Stimulated activated CD4-positive, alpha-beta T cell treated with anti-CD3 and anti-CD28 coated beads, Interleukin-12 subunit alpha, Interleukin-12 subunit beta, amount 100 ng/mL, for 48 hours (primary cell): ENCODE measurements at regions not wholly inside any gene's neighbourhood (a gene's known extent, or its start where the extent isn't known, plus 50 kb on each side); places are given as distances from the start of the nearest gene placed in this dataset.
"Not testable (repeated sequence)": the region's sequence is repeated elsewhere in the genome, so short reads cannot be mapped to it uniquely, and the experiment has no call there.

Experiments used
- DNase-seq, 3 donors: peaks; one replicate each; pipeline ENCODE4 v3.0.0-alpha.2; 2020; ENCODE audit warnings: low read depth in 2 of 3, low spot score in 1 of 3

DNA sequence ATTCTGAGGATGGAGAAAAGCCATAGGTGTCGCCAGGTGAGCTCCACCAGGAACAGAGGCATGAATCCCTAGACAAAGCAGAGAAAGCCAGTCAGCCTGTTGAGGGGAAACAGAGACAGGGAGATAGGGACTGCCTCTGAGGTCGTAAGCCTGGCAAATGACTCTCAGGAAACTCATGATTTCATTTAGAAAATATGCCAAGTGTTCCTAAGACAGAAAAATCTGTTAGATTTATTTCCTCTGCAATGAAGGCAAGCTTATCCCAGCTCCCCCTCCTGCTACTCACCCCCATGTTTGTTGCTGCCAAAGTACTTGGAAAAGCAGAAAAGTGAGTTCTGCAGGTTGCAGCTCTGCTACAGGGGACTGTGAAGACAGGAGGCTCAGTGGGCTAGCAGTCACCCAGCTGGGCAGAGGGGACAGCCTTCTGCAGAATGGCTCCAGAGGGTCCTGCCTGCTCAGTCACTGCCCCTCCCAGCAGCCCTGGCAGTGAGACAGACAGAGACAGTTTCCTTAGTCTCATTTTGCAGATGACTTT lies 184.3 kb downstream of the ADRA2A start:
- no peak for DNase-seq

DNA sequence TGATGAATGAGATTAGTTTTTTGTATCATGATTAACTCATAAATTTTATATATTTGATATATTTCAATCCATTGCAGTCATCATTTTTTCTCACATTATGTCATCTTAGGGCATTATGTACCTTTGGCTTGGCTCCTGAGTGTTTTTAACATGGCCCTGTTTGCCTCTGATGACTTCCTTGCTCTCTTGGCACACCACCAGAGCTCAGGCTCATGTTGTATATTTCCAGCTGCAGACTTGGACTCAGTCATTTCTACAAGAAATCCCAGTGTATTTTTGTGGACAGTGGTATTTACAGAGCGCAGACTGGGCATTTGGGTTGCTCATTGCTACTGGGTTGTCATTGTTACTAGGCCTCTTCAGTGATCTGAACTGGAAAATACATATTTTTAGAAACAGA lies 188.5 kb downstream of the ADRA2A start:
- DNase-seq = no peak

DNA sequence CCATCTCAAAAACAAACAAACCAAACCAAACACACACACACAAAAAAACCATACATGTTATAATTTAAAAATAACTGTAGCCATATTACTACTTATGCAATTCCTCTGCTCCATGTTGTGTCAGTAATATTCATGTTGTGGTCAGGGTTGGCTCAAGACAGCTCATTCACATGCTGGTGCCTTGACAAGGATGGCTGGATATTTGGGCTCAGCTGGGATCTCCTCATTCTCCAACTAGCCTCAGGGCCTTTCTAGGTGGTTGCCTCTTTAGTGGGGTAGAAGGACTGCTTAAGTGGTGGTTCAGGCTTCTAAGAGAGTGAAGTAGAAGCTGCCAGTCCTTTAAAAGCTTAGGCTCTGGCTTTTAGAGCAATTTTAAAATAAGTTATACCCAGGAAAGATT lies 189.3 kb downstream of the ADRA2A start:
- no peak for DNase-seq

DNA sequence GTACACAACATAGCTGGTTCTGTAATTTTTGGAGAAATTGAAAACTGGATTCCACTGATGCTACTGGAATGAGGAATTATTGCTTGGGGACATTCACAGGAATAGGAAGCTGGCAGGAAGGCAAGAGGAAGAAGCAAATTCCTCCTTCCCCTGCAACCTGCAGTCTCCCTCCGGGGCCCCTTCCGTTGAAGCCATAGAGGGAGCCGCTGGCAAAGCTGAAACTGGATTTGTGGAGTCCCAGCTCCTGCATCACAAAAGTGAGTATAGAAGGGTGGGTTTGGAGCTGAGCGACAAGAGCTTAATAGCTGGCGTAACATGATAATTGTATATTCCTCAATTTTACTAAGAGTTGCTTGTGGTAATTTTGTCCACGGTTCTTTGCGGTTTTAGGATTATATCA lies 190.8 kb downstream of the ADRA2A start:
- DNase-seq = no peak

DNA sequence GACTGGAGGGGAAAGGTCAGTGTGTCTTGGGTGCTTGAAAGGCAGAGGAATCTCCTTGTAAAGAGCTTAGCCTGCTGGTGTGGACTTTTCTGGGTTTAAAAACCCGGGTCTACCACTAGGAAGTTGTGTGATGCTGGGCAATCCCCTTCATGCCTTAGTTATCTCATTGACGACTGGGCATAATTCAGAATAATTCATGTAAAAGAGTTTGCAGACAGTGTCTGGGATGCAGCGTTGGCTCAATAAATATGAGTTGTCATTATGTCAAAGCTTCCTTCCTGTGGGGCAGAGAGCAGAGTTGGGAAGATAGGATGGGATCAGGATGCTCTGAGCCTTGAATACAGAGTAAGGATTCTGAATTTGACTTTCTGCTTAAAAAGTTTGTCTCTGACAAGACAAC lies 196.4 kb downstream of the ADRA2A start:
- no peak for DNase-seq

DNA sequence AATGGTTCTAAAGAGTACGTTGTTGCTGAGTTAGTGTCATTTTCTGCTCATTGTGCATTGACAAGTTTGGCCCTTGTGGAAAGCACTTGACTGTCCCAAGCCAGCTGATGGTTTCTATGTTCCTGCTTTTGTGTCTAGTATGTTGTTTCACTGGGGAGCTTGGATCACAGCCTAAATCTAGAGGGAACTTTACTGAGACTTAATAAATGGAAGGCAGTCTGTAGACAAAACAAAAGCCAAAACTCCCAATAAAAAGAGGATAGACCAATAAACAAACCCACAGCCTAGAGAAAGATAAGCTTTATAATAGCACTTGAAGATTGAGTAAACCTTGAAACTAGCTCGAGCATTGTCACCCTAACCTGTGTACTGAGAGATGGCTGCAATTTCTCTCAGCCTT lies 196.8 kb downstream of the ADRA2A start:
- DNase-seq = no peak

DNA sequence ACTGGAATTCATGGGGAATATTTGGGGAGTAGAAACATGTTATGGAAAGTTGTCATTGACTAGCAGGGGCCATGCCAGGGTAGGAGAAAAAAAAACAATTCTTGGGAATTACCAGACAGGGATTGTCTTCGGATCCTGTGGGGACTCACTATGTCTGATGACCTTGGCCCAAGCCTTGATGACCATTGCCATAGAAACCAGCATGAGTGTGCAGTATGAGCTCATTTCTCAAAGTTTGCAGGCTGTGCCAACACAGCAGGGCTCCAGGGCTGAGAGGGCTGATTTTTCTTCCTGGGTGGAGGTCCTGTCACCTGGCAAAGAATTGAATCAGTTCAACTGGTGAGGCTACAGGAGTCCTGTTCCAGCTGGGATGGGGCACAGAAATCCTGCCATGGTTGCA lies 198.3 kb downstream of the ADRA2A start:
- DNase-seq = no peak

DNA sequence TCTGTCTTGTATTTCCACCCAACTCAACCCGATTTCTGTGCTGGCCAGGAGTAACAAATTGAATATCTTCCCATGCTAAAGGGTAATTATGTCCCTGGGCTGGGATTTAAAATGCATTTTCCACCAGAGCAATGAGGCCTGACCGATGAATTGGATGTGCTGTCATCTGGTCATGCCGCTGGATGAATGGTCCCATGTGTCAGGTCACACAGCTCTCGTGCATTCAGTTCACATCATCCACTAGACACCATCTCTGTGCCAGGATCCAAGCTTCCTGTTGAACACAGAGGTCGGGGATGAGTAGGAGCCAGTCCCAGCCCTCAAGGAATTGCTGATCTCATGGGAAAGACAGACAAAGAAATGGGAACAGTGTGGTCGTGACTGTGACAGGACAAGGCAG lies 200.8 kb downstream of the ADRA2A start:
- no peak for DNase-seq

DNA sequence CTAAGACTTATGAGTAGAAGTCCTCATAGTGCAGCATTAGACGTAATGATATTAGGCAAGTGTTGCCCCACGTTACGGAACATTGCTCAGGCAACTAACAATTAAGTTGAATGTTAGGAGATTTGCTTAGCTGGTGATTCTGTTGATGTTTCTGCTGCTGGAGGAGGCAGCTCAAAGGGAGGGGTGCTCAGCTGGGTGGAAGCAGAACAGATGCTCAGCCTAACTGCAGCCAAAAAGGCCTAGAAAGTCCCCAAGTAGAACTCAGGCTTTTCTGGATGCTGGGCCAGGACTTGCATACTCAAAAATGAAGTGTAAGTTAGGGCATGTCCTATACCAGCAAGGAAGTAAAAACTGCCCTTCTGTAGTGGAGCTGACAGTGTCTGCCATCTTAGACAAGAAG lies 201.4 kb downstream of the ADRA2A start:
- DNase-seq = no peak

DNA sequence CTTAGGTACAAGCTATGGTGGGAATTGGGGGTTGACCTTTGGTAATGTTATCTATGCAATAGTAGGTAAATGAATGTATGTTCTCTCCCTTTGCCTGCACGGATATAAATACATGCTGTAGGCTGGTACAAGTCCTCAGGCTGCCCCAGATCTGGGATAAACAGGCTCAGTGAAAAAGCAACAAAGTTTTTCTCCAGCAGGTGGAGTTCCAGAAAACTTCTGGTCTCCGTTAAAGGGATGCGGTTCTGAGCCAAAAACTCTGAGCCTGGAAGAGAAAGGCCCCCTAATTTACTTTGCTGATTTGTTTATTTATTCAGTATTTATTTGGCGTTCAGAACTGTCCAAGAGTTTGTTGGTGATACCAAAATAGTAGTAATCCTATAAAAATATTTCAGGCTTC lies 204.7 kb downstream of the ADRA2A start:
- DNase-seq = no peak

DNA sequence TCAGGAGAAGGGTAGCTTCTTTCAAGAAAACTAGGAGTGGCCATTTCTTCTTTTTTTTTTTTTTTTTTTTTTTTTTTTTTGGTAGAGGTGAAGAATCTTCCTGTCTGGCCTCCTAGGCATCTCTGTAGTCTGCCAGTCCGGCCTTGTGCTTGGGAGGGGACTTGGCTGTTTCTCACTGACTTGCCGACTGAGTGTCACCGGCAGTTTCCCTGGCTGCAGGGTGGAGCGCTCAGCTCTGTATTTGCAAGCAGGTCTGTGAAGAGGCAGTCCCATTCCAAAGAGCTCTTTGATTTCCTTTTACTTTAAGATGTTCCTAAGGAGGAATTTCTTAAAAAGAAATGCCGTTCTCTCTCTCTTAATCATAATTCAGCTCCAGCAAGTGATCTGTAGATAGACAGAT lies 212.6 kb downstream of the ADRA2A start:
- no peak for DNase-seq

DNA sequence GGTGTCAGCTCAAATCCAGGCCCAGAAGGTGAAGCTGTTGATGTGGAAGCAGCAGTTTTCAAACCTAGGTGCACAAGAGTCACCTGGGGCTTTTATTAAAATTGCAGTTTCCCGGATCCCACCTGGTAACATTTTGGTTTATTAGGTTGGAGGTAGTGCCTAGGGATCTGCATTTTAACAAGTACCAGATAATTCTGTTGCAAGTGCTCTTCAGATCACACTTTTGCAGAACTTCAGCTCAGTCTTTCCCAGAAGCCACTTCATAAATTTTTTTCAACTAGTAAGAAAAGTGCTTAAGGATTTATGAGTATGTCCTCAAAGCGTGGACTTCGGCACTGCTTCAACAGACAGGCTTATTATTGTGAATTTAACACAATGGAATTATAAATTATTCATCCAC lies 213.8 kb downstream of the ADRA2A start:
- DNase-seq = no peak

DNA sequence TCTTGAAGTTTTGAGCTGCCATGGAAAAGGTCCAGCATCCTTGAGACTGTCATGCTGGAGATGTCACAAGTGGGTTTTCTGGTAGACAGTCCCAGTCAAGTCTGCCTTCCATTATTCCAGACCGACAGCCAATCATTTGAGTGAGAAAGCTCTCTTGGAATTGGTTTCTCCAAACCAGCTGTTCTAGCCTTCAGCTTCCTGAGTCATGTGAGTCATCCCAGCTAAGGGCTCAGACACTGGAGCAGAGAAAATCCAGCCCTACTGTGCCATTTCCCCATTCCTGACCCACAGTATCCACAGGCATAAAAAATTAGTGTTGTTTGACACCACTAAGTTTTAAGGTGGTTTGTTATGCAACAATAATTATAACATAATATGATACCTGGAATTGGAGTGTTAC lies 219.0 kb downstream of the ADRA2A start:
- no peak for DNase-seq

DNA sequence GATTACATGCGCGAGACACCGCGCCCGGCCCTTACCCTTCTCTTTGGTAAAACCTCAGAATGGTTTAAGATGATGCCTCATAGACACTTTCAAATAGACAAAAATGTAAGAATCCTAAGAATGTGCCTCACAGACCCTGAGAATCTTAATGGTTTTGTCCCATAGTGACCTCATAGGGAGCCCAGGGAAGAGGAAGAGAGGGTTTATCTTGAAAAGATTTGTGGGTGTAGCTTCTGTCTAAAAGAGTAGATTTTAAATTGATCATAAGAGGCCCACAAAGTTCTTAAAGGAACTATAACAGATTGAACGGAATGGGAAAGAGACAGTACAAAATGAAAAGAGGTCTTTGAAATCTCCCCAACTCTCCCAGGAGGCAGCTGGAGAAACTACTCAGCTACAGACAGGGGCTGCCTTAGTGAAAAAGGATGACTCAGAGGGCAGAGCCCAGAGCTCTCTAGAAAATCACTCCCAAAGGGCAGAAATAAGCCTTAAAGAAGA lies 220.6 kb downstream of the ADRA2A start:
- no peak for DNase-seq

DNA sequence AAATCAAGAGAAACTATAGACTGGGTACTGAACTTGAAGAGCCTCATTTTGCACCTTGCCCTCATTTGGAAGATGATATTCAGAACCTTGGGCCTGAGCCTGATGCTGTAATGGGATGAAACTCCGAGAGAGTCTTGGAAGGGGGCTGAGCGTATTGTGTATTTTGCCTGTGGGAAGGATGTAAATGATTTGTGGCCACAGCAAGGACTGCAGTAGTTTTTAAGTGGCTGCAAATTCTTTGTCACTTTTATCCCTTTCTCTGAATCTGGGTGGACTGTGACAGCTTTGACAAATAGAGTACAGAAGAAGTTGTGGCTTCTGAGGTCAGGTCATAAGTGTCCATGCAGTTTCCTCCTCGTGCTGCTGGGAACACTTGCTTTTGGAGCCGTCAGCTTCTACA lies 221.2 kb downstream of the ADRA2A start:
- DNase-seq = no peak

DNA sequence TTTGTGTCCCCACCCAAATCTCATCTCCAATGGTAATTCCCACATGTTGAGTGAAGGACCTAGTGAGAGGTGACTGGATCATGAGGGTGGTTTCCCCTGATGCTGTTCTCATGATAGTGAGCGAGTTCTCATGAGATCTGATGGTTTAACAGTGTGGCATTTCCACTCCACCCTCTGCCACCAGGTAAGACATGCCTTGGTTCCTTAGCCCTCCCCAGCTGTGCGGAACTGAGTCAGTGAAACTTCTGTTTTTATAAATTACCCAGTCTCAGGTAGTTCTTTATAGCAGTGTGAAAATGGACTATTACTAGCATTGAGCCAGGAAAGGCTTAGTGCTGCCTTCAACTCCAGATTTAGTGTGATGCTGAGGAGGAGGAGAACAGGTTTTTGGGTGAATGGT lies 222.2 kb downstream of the ADRA2A start:
- no peak for DNase-seq

DNA sequence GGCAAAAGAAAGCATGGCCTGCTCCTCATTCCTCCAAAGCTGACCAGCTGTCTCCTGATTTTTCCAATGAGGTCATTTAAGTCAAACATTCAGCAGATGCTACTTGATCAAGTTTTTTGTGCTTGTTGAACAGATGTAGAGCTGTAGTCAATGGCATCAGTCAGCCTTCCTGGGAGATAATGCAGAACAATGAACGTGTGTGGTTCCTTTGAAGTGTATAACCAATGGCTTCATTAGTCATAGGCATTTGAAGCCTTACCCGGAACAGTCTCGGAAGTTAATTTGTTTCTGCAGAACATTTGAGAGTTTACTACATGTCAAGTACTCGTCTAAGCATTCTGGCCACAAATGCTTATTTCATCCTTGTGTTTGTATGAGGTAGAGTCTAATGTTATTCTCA lies 227.1 kb downstream of the ADRA2A start:
- no peak for DNase-seq

DNA sequence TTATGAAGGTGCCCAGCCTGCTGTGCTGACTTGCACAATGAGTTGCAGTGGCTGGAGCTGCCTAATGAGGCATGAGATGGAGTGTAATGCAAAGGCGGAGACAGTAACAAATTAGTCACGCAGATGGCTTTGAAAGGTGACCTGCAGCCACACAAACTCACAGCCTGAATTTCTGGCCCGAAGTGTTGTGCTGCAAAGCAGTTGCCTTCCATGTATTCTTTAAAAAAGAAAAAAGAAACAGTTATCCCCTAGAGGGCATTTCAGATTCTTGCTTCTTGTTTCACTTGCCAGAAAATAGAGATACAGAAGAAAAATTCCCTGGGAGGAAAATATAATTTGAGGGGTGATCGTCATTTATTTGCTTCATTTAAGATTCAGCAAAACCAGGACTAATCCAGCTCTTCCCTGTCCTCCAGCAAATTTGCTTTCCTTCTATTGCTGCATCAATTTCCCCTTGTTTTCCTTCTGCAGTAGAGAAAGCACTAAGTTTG lies 239.9 kb downstream of the ADRA2A start:
- no peak for DNase-seq

DNA sequence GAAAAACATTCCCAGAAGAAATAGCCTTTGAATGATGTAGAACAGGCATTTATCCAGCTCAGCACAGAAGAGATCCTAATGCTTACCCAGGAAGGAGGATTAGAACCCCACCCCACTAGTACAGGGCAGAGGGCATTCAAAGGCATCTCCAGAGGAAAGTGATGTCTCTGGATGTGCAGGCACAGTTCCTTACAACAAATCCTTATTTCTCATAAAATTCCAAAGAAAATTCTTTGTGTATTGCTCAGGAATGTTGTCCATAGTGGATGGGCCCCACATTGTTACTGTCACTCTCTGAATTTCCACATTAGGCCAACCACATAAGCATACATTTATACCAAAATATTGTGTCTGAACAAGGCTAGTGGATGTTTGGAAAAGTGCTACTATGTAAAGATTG lies 243.0 kb downstream of the ADRA2A start:
- DNase-seq = no peak

DNA sequence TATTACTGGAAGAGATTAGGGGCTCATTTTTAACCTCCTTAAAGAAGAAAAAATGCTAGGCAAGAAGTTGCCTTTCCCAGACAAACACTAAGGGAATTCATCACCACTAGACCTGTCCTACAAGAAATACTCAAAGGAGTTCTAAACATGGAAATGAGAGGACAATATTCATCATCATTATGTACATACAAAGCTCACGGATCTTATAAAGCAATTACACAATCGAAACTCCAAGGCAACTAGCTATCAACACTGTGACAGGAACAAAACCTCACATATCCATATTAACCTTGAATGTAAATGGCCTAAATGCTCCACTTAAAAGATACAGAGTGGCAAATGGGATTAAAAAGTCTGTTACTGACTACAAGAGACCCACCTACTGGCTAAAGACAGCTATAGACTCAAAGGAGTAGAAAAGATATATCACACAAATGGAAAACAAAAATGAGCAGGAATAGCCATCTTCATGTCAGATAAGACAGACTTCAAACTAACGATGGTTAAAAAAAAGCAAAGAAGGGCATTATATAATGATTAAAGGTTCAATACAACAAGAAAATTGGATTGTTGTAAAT lies 246.6 kb downstream of the ADRA2A start:
- DNase-seq = no peak

DNA sequence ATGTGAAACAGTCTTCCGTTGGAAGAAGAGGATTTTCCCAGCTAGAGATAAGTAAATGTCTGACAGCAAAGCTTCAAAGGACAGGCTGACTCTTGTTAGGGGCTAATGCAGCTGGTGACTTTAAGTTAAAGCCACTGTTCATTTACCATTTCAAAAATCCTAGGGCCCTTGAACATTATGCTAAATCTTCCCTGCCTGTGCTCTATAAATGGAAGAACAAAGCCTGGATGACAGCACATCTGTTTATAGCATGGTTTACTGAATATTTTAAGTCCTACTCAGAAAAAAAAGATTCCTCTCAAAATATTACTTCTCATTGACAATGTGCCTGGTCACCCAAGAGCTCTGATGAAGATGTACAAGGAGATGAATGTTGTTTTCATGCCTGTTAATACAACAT lies 255.3 kb downstream of the ADRA2A start:
- DNase-seq = not testable (repeated sequence)

DNA sequence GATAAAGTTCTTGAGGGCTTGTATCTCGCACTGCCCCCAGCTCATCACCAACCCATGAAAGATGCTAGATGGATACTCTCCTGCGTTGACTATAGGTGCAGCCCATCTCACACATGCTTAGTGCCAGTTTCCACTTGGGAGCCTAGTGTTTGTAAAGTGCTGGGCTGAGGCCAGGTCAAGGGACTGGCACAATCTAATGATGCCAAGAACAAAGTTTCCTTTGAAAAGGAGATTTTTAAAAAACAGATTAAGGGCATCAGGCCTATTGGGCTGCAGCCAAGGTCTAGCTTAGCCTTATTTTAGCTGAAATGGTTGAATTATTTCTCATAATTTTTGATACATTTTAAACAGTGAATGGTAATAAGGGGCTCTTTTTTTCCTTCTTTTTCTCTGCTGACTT lies 259.0 kb downstream of the ADRA2A start:
- no peak for DNase-seq

DNA sequence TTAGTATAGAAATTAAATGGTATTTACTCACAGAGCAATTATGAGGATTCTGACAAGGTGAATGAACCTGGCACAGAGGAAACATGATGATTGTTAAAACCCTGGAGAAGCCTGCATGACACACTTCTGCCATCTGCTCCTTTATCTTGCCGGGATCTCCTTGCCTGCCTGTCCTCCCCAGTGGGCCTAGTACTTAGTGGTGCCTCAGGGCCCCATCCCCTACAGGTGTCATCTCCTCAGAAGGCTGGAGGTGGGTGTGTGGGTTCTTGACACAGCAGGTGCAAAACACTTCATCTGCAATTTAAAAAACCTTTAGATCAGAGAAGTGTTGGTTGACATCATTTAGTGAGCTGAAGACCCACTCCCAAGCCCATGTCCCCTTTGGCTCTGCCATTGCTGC lies 261.2 kb downstream of the ADRA2A start:
- no peak for DNase-seq
